ACC112 (cell line): ENCODE measurements at regions not wholly inside any gene's neighbourhood (a gene's known extent, or its start where the extent isn't known, plus 50 kb on each side); places are given as distances from the start of the nearest gene placed in this dataset.
"Not testable (repeated sequence)": the region's sequence is repeated elsewhere in the genome, so short reads cannot be mapped to it uniquely, and the experiment has no call there.

Source experiments
- H2AFZ ChIP-seq: fragments of 200-600 bp; sonication (generic); one replicate; pipeline ENCODE4 v1.6.0; 2017; ENCODE audit warnings: antibody characterized with exemption, low read length; ENCODE audit not compliant: unreplicated experiment
- H3K27ac ChIP-seq: fragments of 200-600 bp; sonication (generic); 2 replicates; pipeline ENCODE4 v1.5.1; 2014; ENCODE audit warnings: low read depth, mild to moderate bottlenecking, antibody characterized with exemption, low read length, moderate library complexity
- H3K27me3 ChIP-seq: fragments of 200-600 bp; sonication (generic); 2 replicates; pipeline ENCODE4 v1.6.1; 2014; ENCODE audit warnings: mild to moderate bottlenecking, antibody characterized with exemption, low read length, moderate library complexity, mixed read lengths; ENCODE audit not compliant: insufficient read depth
- H3K36me3 ChIP-seq: fragments of 200-600 bp; sonication (generic); 2 replicates; pipeline ENCODE4 v1.6.1; 2016; ENCODE audit warnings: mild to moderate bottlenecking, antibody characterized with exemption, low read length, moderate library complexity, mixed read lengths; ENCODE audit not compliant: insufficient read depth
- H3K4me1 ChIP-seq: fragments of 200-600 bp; sonication (generic); one replicate; pipeline ENCODE4 v1.6.1; 2016; ENCODE audit warnings: low read length, mixed read lengths; ENCODE audit not compliant: insufficient read depth, unreplicated experiment, control insufficient read depth
- H3K4me3 ChIP-seq: fragments of 200-600 bp; sonication (generic); 2 replicates; pipeline ENCODE4 v1.5.1; 2014; ENCODE audit warnings: mild to moderate bottlenecking, low read depth, low read length
- H3K79me2 ChIP-seq: fragments of 200-600 bp; sonication (generic); one replicate; pipeline ENCODE4 v1.6.0; 2016; ENCODE audit warnings: low read length; ENCODE audit not compliant: control insufficient read depth, unreplicated experiment, insufficient read depth

DNA sequence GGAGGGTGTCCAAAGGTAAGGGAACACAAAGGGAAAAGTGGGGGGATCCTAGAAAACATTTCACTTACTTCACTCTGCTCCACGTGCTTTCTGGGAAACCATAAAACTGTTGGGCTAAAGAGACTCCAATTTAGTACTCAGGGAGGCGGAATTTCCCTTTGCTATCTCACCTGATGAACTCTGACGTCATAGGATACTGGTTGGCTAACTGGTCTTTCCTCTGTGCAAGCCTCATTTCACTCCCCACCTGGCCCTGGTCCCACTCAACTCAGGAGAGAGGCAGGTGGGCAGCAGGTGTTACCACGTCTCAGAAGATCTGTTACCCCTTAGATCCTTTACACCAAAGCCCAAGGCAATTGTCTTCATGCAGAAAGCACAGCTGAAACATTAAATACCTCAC lies 51.8 kb upstream of the PMAIP1 start:
- H2AFZ ChIP-seq, result no peak overlapping the region
- no peak overlapping the region for H3K27ac ChIP-seq
- H3K79me2 ChIP-seq, result no peaks in the 10 kb centered on the region
- no peaks in the 10 kb centered on the region for H3K27me3 ChIP-seq
- H3K4me3 ChIP-seq, result no peak overlapping the region
- no peaks in the 10 kb centered on the region for H3K36me3 ChIP-seq
- peaks cover 4% of the 10 kb centered on the region for H3K4me1 ChIP-seq

DNA sequence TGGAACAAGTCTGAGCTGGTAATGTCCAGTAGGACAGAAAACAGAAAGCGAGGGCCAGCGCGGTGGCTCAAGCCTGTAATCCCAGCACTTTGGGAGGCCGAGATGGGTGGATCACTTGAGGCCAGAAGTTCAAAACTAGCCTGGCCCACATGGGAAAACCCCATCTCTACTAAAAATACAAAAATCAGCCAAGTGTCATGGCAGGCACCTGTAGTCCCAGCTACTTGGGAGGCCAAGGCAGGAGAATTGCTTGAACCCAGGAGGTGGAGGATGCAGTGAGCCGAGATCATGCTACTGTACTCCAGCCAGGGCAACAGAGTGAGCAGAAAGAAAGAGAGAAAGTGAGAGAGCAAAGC lies 52.3 kb upstream of the PMAIP1 start:
- not testable (repeated sequence) for H2AFZ ChIP-seq, H3K79me2 ChIP-seq, H3K4me1 ChIP-seq, H3K36me3 ChIP-seq, H3K4me3 ChIP-seq, H3K27ac ChIP-seq, H3K27me3 ChIP-seq

DNA sequence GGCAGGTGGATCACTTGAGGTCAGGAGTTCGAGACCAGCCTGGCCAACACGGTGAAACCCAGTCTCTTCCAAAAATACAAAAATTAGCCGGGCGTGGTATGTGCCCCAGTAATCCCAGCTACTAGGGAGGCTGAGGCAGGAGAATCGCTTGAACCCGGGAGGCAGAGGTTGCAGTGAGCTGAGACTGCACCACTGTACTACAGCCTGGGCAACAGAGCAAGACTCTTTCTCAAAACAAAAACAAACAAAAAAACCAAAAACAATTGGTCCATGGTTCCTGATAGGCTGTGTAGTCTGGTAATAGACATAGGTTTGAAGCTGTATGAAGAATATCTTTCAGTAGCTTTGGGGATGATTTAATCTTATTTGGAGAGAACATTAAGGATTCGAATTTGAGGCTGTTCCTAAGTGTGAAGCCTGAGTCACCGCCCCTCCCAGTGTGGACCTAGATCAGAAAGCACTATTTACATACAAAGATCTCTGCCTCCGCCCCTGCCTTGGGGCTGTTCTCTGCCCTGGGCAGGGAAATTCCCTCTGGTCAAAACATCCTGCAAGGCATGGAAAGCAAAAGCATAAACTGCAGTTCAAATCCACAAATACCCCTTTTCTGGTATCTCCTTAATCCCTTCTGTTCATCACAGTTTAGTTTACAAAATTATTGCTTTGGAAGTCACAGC lies 52.8 kb upstream of the PMAIP1 start:
- no peak overlapping the region for H3K4me3 ChIP-seq
- no peak overlapping the region for H3K27ac ChIP-seq
- H3K79me2 ChIP-seq, result no peaks in the 10 kb centered on the region
- peaks cover 4% of the 10 kb centered on the region for H3K4me1 ChIP-seq
- no peaks in the 10 kb centered on the region for H3K27me3 ChIP-seq
- no peak overlapping the region for H2AFZ ChIP-seq
- no peaks in the 10 kb centered on the region for H3K36me3 ChIP-seq

DNA sequence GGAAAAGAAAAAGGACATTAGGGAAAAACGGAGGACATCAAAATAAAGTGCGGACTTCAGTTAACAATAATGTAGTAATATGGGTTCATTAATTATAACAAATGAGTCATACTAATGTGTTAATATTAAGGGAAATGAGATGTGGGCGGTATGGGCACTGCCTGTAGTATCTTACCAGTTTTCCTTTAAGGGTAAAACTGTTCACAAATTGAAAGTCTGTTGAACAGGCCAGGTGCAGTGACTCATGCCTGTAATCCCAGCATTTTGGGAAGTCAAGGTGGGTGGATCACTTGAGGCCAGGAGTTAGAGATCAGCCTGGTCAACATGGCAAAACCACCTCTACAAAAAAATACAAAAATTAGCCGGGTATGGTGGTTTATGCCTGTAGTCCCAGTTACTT lies 56.8 kb upstream of the PMAIP1 start:
- Histone ChIP-seq H3K27me3 (no peaks in the 10 kb centered on the region), H2AFZ (no peak overlapping the region), H3K27ac (no peak overlapping the region), H3K36me3 (no peaks in the 10 kb centered on the region), H3K4me1 (peaks cover 4% of the 10 kb centered on the region), H3K4me3 (no peak overlapping the region), H3K79me2 (no peaks in the 10 kb centered on the region)

DNA sequence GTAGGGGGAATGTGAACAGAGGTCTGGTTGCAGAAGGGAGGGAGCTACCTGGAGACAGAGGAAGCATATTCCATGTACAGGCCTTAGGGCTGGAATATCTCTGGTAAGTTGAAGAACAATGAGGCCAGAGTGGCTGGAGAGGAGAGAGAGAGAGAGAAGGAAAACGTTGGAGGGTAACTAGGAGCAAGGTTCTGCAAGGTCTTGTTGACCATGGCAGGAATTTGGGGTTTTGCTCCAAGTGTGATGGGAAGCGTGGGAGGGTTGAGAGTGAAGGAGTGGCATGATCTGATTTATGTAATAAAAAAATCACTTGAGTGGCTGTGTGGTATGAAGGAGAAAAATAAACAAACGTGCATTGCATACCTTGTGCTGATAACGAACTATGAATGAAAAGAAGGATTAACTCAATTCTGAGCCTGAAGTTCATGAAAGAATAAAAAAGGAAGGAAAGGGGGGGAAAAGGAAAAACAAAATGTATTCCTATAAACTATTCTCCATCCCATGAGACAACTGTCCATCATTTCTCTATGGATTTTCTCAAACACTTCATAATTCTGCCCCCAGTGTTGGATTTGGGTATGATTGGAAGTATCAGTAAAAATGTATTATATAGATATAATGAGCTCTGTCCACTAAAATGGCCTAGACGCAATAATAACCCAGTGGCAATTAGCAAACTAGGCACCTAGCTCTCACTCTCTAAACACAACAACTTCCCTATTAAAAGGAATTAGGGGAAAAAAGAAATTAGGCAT lies 59.7 kb upstream of the PMAIP1 start:
- no peaks in the 10 kb centered on the region for H3K79me2 ChIP-seq
- no peak overlapping the region for H3K27ac ChIP-seq
- no peaks in the 10 kb centered on the region for H3K27me3 ChIP-seq
- no peaks in the 10 kb centered on the region for H3K36me3 ChIP-seq
- H2AFZ ChIP-seq, result no peak overlapping the region
- peaks cover 8% of the 10 kb centered on the region for H3K4me1 ChIP-seq
- no peak overlapping the region for H3K4me3 ChIP-seq

DNA sequence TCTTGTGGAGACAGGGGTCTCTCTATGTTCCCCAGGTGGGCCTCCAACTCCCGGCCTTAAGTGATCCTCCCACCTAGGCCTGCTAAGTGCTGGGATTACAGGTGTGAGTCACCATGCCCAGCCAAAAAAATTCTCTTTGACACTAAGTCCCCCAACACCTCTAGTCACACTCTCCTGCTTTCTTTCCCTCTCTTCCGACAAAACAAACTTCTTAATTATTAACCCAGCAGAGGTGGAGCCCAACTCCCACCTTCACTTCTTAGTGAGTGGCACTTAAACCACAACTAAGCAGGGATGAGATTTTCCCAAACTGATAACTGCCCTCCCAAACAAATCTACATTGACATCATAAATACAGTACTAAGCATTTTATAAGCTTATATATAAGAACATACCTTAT lies 60.5 kb upstream of the PMAIP1 start:
- Histone ChIP-seq H3K4me1 (peaks cover 8% of the 10 kb centered on the region), H2AFZ (no peak overlapping the region), H3K27me3 (no peaks in the 10 kb centered on the region)

DNA sequence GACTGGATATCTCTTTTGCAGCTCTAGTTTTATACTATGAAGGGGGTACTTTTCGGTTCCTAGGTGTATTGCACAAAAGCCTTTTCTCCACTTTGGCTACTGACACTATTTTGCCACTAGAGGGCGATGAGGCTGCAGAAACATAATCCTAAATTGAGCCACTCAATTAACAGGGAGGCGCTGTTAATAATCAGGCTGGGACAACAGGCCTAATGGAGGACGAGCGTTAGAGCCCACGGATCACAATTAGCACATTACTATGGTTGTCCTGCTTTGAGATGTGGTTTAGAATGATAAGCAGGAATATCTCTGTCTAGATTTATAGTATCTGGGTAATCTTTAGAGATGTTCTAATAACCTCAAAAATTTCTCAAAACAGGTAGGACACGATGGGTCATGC lies 62.2 kb upstream of the PMAIP1 start:
- H3K27ac ChIP-seq, result no peak overlapping the region
- peak overlapping the region; percentile 88 for H2AFZ ChIP-seq
- H3K4me3 ChIP-seq, result no peak overlapping the region
- no peaks in the 10 kb centered on the region for H3K79me2 ChIP-seq
- H3K27me3 ChIP-seq, result no peaks in the 10 kb centered on the region
- H3K36me3 ChIP-seq, result no peaks in the 10 kb centered on the region
- peaks cover 8% of the 10 kb centered on the region for H3K4me1 ChIP-seq

More for the DNA sequence above, 60.5 kb upstream of the PMAIP1 start:
- no peaks in the 10 kb centered on the region for H3K36me3 ChIP-seq
- H3K79me2 ChIP-seq, result no peaks in the 10 kb centered on the region
- no peak overlapping the region for H3K27ac ChIP-seq
- no peak overlapping the region for H3K4me3 ChIP-seq

DNA sequence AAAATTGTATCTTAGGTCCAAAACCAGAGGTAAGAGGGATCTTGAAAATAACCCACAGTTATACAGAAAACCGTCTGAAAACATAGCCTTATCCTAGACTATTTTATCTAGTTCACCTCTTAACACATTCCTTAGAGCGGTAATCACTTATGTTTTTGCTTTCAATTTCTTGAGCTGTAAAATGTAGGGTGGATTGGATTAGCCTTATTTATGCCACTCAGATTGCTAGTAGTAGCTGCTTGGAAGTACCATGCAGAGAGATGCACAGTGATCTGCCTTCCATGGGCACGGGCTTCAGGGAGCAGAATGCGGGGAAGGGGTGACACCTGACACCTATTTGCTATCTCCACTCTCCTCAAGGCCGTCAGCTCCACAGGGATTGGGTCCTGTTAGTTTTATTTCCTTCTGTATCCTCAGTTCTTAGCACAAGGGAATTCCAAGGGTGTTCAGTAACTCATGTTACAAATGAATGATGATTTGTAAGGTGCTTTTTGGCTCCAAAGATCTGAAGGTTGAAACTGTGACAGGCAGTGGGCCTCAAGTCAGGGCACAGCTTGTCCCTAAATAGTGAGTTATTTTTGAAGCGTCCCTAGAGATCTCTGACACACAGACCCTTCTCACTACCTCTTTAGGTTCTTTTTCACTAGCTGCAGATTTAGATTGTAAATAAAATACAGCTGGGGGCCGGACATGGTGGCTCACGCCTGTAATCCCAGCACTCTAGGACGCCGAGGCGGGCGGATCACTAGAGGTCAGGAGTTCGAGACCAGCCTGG lies 64.0 kb upstream of the PMAIP1 start:
- peaks cover 8% of the 10 kb centered on the region for H3K4me1 ChIP-seq
- no peaks in the 10 kb centered on the region for H3K27me3 ChIP-seq
- H3K36me3 ChIP-seq, result no peaks in the 10 kb centered on the region
- peak overlapping the region; percentile 86 for H2AFZ ChIP-seq
- H3K79me2 ChIP-seq, result no peaks in the 10 kb centered on the region
- H3K4me3 ChIP-seq, result no peak overlapping the region
- no peak overlapping the region for H3K27ac ChIP-seq

DNA sequence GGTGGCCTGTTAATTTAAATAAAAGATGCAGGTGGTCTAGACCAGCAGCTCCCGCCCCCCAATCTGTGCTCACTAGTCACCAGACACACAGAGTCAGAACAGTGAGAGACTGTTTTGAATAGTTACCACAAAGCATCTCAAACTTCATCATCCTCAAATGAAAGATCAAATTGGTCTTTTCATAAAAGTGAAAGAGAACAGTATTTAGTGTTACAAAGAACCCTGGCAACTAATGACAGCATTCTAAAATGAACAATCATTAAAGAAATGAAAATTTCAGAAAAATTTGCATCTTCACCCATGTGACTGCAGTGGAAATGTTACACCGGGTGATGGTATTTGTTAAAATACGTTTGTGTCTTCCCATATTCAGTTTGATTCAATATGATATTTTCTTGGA lies 65.5 kb upstream of the PMAIP1 start:
- no peak overlapping the region for H3K4me3 ChIP-seq
- no peaks in the 10 kb centered on the region for H3K36me3 ChIP-seq
- H2AFZ ChIP-seq, result no peak overlapping the region
- no peak overlapping the region for H3K27ac ChIP-seq
- H3K79me2 ChIP-seq, result no peaks in the 10 kb centered on the region
- H3K27me3 ChIP-seq, result no peaks in the 10 kb centered on the region
- peaks cover 8% of the 10 kb centered on the region for H3K4me1 ChIP-seq

DNA sequence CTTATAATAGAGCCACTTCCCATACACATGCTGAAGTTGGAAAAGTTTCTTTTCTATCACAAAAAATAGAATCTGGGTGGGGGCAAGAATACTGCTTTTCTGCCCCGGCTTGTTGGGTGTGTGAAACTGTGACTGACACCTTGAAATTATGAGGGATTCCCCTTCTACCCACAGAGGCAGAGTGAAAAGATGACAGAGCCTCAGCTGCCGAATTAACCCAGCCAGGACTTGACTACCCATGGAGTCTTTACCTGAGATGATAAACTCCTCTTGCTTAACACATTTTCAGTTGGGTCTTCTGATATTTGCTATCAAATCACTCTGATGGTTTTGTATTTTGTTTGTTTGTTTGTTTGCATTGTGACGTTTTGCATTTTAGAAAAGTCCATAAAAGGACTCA lies 66.0 kb upstream of the PMAIP1 start:
- H2AFZ ChIP-seq, result peak overlapping the region; percentile 25
- no peaks in the 10 kb centered on the region for H3K79me2 ChIP-seq
- H3K4me3 ChIP-seq, result no peak overlapping the region
- no peaks in the 10 kb centered on the region for H3K27me3 ChIP-seq
- peaks cover 8% of the 10 kb centered on the region for H3K4me1 ChIP-seq
- no peak overlapping the region for H3K27ac ChIP-seq
- no peaks in the 10 kb centered on the region for H3K36me3 ChIP-seq
